Liver (tissue), 8 donors: ENCODE measurements at regions not wholly inside any gene's neighbourhood (a gene's known extent, or its start where the extent isn't known, plus 50 kb on each side); places are given as distances from the start of the nearest gene placed in this dataset.

Experiments
- DNase-seq: peaks from one replicate; pipeline ENCODE4 v3.0.0-alpha.2; 2017; ENCODE audit warnings: low spot score
- H3K27ac ChIP-seq, 2 donors: one replicate each; pipeline ENCODE4 v1.7.0; 2013; ENCODE audit warnings: inconsistent platforms in 2 of 2, low read length in 2 of 2, control low read depth in 1 of 2, low read depth in 1 of 2, mild to moderate bottlenecking in 1 of 2
- H3K27me3 ChIP-seq, 4 donors: one replicate each; pipeline versions ENCODE4 v1.6.1 to v1.7.0; 2013; ENCODE audit warnings: low read length in 3 of 4, inconsistent platforms in 1 of 4, mild to moderate bottlenecking in 1 of 4, moderate library complexity in 1 of 4; ENCODE audit not compliant: control insufficient read depth in 4 of 4, insufficient read depth in 4 of 4
- H3K36me3 ChIP-seq, 4 donors: one replicate each; pipeline versions ENCODE4 v1.6.1 to v1.7.0; 2013; ENCODE audit warnings: low read length in 3 of 4, mild to moderate bottlenecking in 3 of 4, low read depth in 1 of 4, moderate library complexity in 1 of 4; ENCODE audit not compliant: control insufficient read depth in 4 of 4, insufficient read depth in 3 of 4
- H3K4me1 ChIP-seq, 4 donors: one replicate each; pipeline versions ENCODE4 v1.6.1 to v1.7.0; 2013; ENCODE audit warnings: low read length in 3 of 4, mild to moderate bottlenecking in 3 of 4, moderate library complexity in 1 of 4; ENCODE audit not compliant: control insufficient read depth in 4 of 4, insufficient read depth in 4 of 4
- H3K4me3 ChIP-seq, 3 donors: one replicate each; pipeline versions ENCODE4 v1.6.1 to v1.7.0; 2013; ENCODE audit warnings: low read length in 3 of 3, control low read depth in 1 of 3, low read depth in 1 of 3, mild to moderate bottlenecking in 1 of 3
- H3K9ac ChIP-seq, 2 donors: one replicate each; pipeline ENCODE4 v1.7.0; 2013; ENCODE audit warnings: low read length in 2 of 2, mild to moderate bottlenecking in 2 of 2, moderate library complexity in 2 of 2, control low read depth in 1 of 2, low read depth in 1 of 2
- H3K9me3 ChIP-seq, 4 donors: one replicate each; pipeline versions ENCODE4 v1.6.1 to v1.7.0; 2013; ENCODE audit warnings: low read length in 3 of 4; ENCODE audit not compliant: control insufficient read depth in 4 of 4
- ATF3 ChIP-seq: IDR thresholded peaks from 2 replicates; pipeline ENCODE4 v1.6.1; 2016; ENCODE audit warnings: antibody characterized with exemption
- CTCF ChIP-seq: fragments of 150-350 bp; IDR thresholded peaks from 2 replicates; pipeline ENCODE4 v1.5.1; 2017; ENCODE audit warnings: improper control_type of control experiment, low read depth, low read length; ENCODE audit not compliant: missing input control
- EGR1 ChIP-seq, 2 donors: IDR thresholded peaks; 2 replicates each; pipeline ENCODE4 v1.6.1; 2016 to 2018; ENCODE audit warnings: antibody characterized with exemption in 2 of 2, low read depth in 2 of 2
- FOXA1 ChIP-seq: IDR thresholded peaks from 2 replicates; pipeline ENCODE4 v1.6.1; 2016; ENCODE audit warnings: antibody characterized with exemption
- FOXA2 ChIP-seq: IDR thresholded peaks from 2 replicates; pipeline ENCODE4 v1.6.1; 2016; ENCODE audit warnings: antibody characterized with exemption
- GABPA ChIP-seq, 2 donors: IDR thresholded peaks in 1 of 2; conservative IDR thresholded peaks in 1 of 2; 2 replicates each; pipeline ENCODE4 v1.6.1; 2016; ENCODE audit warnings: antibody characterized with exemption in 2 of 2, mild to moderate bottlenecking in 1 of 2, moderate library complexity in 1 of 2
- HNF4A ChIP-seq, 2 donors: conservative IDR thresholded peaks; 2 replicates each; pipeline ENCODE4 v1.6.1; 2016; ENCODE audit warnings: antibody characterized with exemption in 2 of 2, mild to moderate bottlenecking in 2 of 2
- HNF4G ChIP-seq: IDR thresholded peaks from 2 replicates; pipeline ENCODE4 v1.6.1; 2016; ENCODE audit warnings: antibody characterized with exemption
- JUND ChIP-seq, 2 donors: IDR thresholded peaks; 2 replicates each; pipeline ENCODE4 v1.6.1; 2016; ENCODE audit warnings: antibody characterized with exemption in 2 of 2
- MAX ChIP-seq: IDR thresholded peaks from 2 replicates; pipeline ENCODE4 v1.6.1; 2016; ENCODE audit warnings: antibody characterized with exemption
- NR2F2 ChIP-seq: IDR thresholded peaks from 2 replicates; pipeline ENCODE4 v1.6.1; 2016; ENCODE audit warnings: antibody characterized with exemption
- RAD21 ChIP-seq, 2 donors: IDR thresholded peaks; 2 replicates each; pipeline ENCODE4 v1.6.1; 2016; ENCODE audit warnings: antibody characterized with exemption in 2 of 2, mild to moderate bottlenecking in 2 of 2
- REST ChIP-seq: IDR thresholded peaks from 2 replicates; pipeline ENCODE4 v1.6.1; 2016; ENCODE audit warnings: antibody characterized with exemption, mild to moderate bottlenecking
- RXRA ChIP-seq, 2 donors: IDR thresholded peaks; 2 replicates each; pipeline ENCODE4 v1.6.1; 2017 to 2018; ENCODE audit warnings: antibody characterized with exemption in 2 of 2, mild to moderate bottlenecking in 1 of 2
- SP1 ChIP-seq: IDR thresholded peaks from 2 replicates; pipeline ENCODE4 v1.6.1; 2018; ENCODE audit warnings: antibody characterized with exemption, mild to moderate bottlenecking
- TAF1 ChIP-seq: conservative IDR thresholded peaks from 2 replicates; pipeline ENCODE4 v1.6.1; 2016; ENCODE audit warnings: antibody characterized with exemption, mild to moderate bottlenecking
- YY1 ChIP-seq: IDR thresholded peaks from 2 replicates; pipeline ENCODE4 v1.6.1; 2016; ENCODE audit warnings: antibody characterized with exemption, mild to moderate bottlenecking
- ZBTB33 ChIP-seq: IDR thresholded peaks from 2 replicates; pipeline ENCODE4 v1.6.1; 2016; ENCODE audit warnings: antibody characterized with exemption
- WGBS: extraction: QIAGEN DNeasy Blood & Tissue Kit; methylation state at CpG from one replicate; pipeline ENCODE4 v1.1.7; 2013; 5-methylcytosine and 5-hydroxymethylcytosine counted together
- donor health status: healthy.
- donor health status: healthy.
- donor health status: healthy.
- donor health status: healthy.
- donor health status: healthy.

GRCh38 chr9:107137495-107138202, 145.4 kb upstream of the RAD23B start:
- Histone ChIP-seq H3K36me3 (no peaks in the 10 kb centered on the region), H3K4me1 (peaks cover 4 to 22% (median 17%) of the 10 kb centered on the region in 4 donors), H3K9me3 (no peaks in the 10 kb centered on the region), H3K27ac (peak overlapping the region; percentile 75 to 83), H3K9ac (no peak overlapping the region), H3K27me3 (no peaks in the 10 kb centered on the region), H3K4me3 (no peak overlapping the region)
- TF ChIP-seq RXRA (IDR thresholded peaks at IDR 0.05) (no peak), HNF4A (conservative IDR thresholded peaks at IDR 0.05) (no peak), MAX (no peak), ZBTB33 (no peak), JUND (IDR thresholded peaks at IDR 0.05) (no peak), YY1 (no peak), REST (no peak), SP1 (no peak), RAD21 (IDR thresholded peaks at IDR 0.05) (peak; percentile 78 to 85), GABPA (IDR thresholded peaks at IDR 0.05 in 1 of 2, conservative IDR thresholded peaks at IDR 0.05 in 1 of 2) (no peak), FOXA1 (no peak), CTCF (peak; percentile 67), FOXA2 (no peak), NR2F2 (no peak)
- 62% methylated on average over 9 of the region's 9 CpGs for WGBS
- no peak for DNase-seq

GRCh38 chr9:107138261-107138992, 144.7 kb upstream of the RAD23B start:
- Histone ChIP-seq H3K9ac (no peak overlapping the region), H3K36me3 (no peaks in the 10 kb centered on the region), H3K4me1 (peaks cover 4 to 26% (median 22%) of the 10 kb centered on the region in 4 donors), H3K27ac (peak overlapping the region; percentile 75 to 83), H3K9me3 (no peaks in the 10 kb centered on the region), H3K27me3 (no peaks in the 10 kb centered on the region), H3K4me3 (no peak overlapping the region)
- no peak for DNase-seq
- WGBS = 26% methylated on average over 5 of the region's 5 CpGs
- TF ChIP-seq RXRA (IDR thresholded peaks at IDR 0.05) = peak; percentile 55 to 81
- no peak for TF ChIP-seq NR2F2
- TF ChIP-seq EGR1 (IDR thresholded peaks at IDR 0.05; ENCODE audit: low read depth in 2 of 2) = no peak
- peak; percentile 94 to 96 for TF ChIP-seq HNF4A (conservative IDR thresholded peaks at IDR 0.05)
- TF ChIP-seq RAD21 (IDR thresholded peaks at IDR 0.05) = peak; percentile 53 to 58
- TF ChIP-seq FOXA2 = peak; percentile 47
- no peak for TF ChIP-seq TAF1
- TF ChIP-seq ATF3 = no peak
- no peak for TF ChIP-seq GABPA (IDR thresholded peaks at IDR 0.05 in 1 of 2, conservative IDR thresholded peaks at IDR 0.05 in 1 of 2)
- TF ChIP-seq SP1 = peak; percentile 85
- TF ChIP-seq HNF4G = peak; percentile 85
- peak; percentile 11 for TF ChIP-seq ZBTB33
- TF ChIP-seq FOXA1 = peak; percentile 64
